GM18505 (cell line): ENCODE measurements at regions not wholly inside any gene's neighbourhood (a gene's known extent, or its start where the extent isn't known, plus 50 kb on each side); places are given as distances from the start of the nearest gene placed in this dataset.

Experiments used
- ATAC-seq: cut with Tn5 transposase; IDR thresholded peaks from one replicate; pipeline ENCODE4 v1.9.1; 2021; ENCODE audit not compliant: unreplicated experiment
- POLR2A ChIP-seq: IDR thresholded peaks from 4 replicates; pipeline ENCODE4 v1.6.1; 2011; ENCODE audit warnings: borderline replicate concordance; ENCODE audit not compliant: insufficient read depth, insufficient read length; ENCODE audit errors: extremely low read depth

DNA sequence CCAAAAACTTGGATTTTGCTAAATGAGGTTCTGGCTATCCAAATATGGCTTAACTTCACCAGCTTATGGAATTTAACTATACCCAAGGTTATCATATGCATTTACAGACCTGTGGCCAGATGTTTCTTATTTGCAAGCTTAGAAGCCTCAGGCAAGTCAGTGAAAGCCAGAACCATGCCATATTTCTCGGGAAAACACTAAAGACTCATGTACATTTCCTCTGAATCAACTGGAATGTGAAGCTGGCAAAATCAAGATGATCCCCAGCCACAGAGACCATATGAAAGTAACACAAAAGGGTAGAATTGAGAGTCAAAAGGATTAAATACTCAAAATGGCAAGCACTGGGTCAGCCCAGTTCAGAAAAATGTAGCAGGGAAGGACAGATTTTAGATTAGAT, 76.4 kb upstream of the SLC1A1 start:
- ATAC-seq: no peak
- no peak for TF ChIP-seq POLR2A

- no peak for ATAC-seq
- no peak for TF ChIP-seq POLR2A
These were observed 86.1 kb upstream of the SLC1A1 start for GRCh38 chr9:4404156-4404555.

DNA sequence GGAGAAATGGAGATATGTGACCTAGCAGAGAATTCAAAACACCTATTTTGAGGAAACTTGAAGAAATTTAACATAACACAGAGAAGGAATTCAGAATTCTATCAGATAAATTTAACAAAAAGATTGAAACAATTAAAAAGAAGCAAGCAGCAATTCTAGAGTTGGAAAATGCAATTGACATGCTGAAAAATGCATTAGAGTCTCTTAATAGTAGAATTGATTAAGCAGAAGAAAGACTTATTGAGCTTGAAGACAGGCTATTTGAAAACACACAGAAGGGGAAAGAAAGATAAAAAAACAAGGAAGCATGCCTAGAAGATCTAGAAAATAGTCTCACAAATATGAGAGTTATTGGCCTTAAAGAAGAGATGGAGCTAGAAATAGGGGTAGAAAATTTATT, 87.8 kb upstream of the SLC1A1 start:
- ATAC-seq: no peak
- no peak for TF ChIP-seq POLR2A

DNA sequence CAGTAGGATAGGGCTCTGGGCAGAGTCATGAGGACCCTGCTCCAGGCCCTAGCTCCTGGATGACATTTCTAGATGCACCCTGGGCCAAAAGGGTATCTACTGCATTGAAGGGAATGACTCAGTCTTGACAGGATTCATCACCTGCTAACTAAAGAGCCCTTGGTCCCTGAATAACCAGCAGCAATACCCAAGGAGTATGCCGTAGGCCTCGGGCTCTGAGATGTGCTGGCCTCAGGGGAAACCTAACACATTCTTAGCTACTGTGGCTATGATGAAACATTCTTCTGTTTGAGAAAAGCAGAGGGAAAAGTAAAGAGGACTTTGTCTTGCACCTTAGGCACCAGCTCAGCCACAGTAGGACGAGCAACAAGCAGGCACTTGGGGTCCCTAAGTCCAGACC, 89.5 kb upstream of the SLC1A1 start:
- no peak for TF ChIP-seq POLR2A
- ATAC-seq: no peak

GRCh38 chr9:4397917-4398316, 92.4 kb upstream of the SLC1A1 start:
- no peak for ATAC-seq
- no peak for TF ChIP-seq POLR2A

DNA sequence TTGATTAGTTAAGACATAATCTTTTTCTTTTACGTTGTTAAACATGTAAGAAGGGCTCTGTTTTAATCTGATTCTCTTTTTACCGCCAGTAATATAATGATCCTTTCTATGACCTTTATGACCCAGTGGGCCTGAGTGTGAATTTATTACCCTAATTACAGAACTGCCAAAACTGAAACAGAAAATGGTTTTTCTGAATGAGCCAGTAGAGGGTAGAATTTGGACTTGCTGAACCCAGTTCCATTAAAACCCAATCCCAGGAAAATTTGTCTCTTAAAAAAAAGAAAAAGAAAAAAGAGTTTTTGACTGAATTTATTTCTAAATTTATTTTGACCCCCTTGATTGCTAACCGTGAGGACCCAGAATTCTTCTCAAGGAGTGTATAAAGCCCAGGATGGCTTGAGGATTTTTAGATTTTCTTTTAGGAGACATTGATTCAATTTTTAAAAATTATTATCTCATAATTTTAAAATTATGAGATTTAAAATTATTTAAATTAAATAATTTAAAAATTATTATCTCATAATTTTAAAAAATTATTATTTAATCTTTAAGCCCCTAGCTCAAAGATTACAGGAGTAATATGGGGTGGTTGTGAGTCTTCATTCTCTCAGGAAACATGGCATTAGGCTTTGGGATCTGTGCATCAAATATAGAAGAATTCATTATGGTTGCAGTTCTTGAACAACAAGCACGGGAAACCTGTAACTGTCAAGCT, 94.1 kb upstream of the GLIS3 start:
- ATAC-seq: no peak
- no peak for TF ChIP-seq POLR2A

GRCh38 chr9:4389755-4390154, 89.9 kb upstream of the GLIS3 start:
- no peak for ATAC-seq
- TF ChIP-seq POLR2A: no peak

DNA sequence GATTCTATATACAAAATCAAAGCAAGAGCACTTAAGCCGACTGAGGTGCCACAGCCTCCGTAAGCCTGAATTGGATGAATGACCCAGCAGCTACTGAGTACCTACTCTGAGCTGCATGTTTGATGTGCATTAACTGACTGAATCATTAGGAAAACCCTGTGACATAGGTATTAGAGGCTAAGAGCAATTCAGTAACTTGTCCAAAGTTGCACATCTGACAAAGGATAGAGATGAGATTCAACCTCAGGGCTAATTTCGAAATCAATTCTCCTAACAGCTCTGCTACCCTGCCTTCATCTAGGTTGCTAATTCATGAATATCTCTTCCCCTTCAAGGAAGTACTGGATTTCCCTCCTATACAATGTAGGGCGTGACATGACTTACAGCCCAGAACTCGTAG, 89.1 kb upstream of the GLIS3 start:
- no peak for ATAC-seq
- TF ChIP-seq POLR2A: no peak

DNA sequence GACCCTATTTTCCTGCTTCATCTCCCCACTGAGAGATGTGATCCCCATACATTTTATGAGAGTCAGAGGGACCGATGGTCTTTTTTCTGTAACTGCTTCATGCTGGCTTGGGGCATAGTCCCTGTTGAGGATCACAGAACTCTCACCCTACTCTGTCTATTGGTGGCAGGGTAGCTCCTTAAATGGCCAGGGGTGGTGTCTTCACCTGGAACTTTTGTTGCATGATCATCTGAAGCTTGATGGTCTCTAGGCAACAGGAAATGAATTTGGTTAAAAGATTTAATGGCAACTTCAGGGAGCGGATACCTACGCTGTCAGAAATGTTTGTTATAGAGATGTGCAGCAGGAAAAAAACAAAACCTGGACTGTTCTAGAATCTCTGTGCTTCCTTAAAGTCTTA, 87.0 kb upstream of the GLIS3 start:
- TF ChIP-seq POLR2A: no peak
- no peak for ATAC-seq

DNA sequence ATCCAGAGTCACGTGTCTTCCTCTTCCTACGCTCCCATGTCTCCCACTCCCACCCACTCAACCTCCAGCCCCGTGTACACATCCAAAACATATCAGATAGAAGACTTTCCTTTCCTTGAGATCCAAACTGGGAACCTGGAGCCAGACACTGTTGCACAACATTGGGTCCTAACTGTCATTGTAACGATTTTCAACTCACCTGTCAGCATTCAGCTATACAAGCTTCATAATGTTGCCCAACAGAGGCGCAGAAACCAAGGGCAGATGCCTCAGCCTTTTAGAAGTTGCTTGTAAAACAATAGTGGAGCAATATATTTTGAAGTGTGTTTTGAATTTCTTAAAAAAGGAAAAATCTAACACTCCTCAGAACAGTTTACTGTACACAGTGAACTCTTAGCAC, 84.9 kb upstream of the GLIS3 start:
- TF ChIP-seq POLR2A: no peak
- no peak for ATAC-seq

GRCh38 chr9:4382722-4383317, 83.0 kb upstream of the GLIS3 start:
- ATAC-seq: no peak
- TF ChIP-seq POLR2A: no peak

GRCh38 chr9:4381744-4382143, 81.9 kb upstream of the GLIS3 start:
- ATAC-seq: no peak
- TF ChIP-seq POLR2A: no peak

- TF ChIP-seq POLR2A: no peak
- no peak for ATAC-seq
These were observed 80.5 kb upstream of the GLIS3 start for GRCh38 chr9:4380406-4380805.

- no peak for ATAC-seq
- no peak for TF ChIP-seq POLR2A
These were observed 75.7 kb upstream of the GLIS3 start for GRCh38 chr9:4375424-4376200.
